A673 (cell line): ENCODE measurements at regions not wholly inside any gene's neighbourhood (a gene's known extent, or its start where the extent isn't known, plus 50 kb on each side); places are given as distances from the start of the nearest gene placed in this dataset.

Experiments
- CTCF ChIP-seq: fragments of 300-800, 200-600 bp; sonication (generic); conservative IDR thresholded peaks from 2 replicates; pipeline ENCODE4 v1.5.1; 2017; ENCODE audit warnings: low read depth, mild to moderate bottlenecking, antibody characterized with exemption, low read length, moderate library complexity, mixed read lengths
- EZH2 ChIP-seq: fragments of 200-600 bp; sonication (generic); IDR thresholded peaks from 2 replicates; pipeline ENCODE4 v1.6.1; 2017; ENCODE audit warnings: borderline replicate concordance, low read depth, mild to moderate bottlenecking, mixed read lengths, antibody characterized with exemption, low read length; ENCODE audit not compliant: poor library complexity, severe bottlenecking

DNA sequence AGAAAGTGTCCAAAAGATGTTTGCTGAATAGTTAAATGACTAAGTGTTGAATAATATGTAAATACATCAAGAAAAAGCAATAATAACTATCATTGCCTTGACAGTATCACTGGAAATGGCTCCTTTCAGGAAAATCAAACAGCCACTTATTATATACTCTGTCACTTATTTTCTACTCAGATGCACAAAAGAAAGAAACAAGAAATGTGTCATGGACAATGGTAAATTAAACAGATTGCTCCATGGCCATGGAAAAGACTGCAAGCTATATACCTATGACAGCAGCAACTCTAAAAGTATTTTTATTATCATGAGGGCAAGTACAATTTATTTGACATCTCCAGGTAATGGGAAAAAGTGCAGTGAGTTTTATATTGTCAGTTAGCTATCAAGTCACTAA is 52.9 kb upstream of the GUCY1A2 start:
- TF ChIP-seq CTCF = no peak
- no peak for TF ChIP-seq EZH2
